Stimulated activated CD8-positive, alpha-beta memory T cell treated with anti-CD3 and anti-CD28 coated beads, Interleukin-15, amount 100 ng/mL, for 24 hours (primary cell): ENCODE measurements at regions not wholly inside any gene's neighbourhood (a gene's known extent, or its start where the extent isn't known, plus 50 kb on each side); places are given as distances from the start of the nearest gene placed in this dataset.

Experiments
- DNase-seq: peaks from one replicate; pipeline ENCODE4 v3.0.0-alpha.2; 2020; ENCODE audit warnings: low read depth

GRCh38 chr14:38063711-38064320 lies 143.9 kb upstream of the SSTR1 start:
- no peak for DNase-seq

GRCh38 chr14:38065106-38065762 lies 142.5 kb upstream of the SSTR1 start:
- no peak for DNase-seq

- no peak for DNase-seq
Measured at GRCh38 chr14:38070061-38070588, 137.6 kb upstream of the SSTR1 start.

GRCh38 chr14:38073641-38074040 lies 134.1 kb upstream of the SSTR1 start:
- no peak for DNase-seq

GRCh38 chr14:38074081-38074480 lies 133.6 kb upstream of the SSTR1 start:
- no peak for DNase-seq

- no peak for DNase-seq
Measured at GRCh38 chr14:38074754-38075153, 132.9 kb upstream of the SSTR1 start.

- no peak for DNase-seq
Measured at GRCh38 chr14:38078393-38078792, 129.3 kb upstream of the SSTR1 start.

GRCh38 chr14:38079268-38079667 lies 128.4 kb upstream of the SSTR1 start:
- DNase-seq, result no peak

- no peak for DNase-seq
Measured at GRCh38 chr14:38079886-38080285, 127.8 kb upstream of the SSTR1 start.

- DNase-seq, result no peak
Measured at GRCh38 chr14:38080696-38081095, 127.0 kb upstream of the SSTR1 start.

GRCh38 chr14:38083039-38083438 lies 124.7 kb upstream of the SSTR1 start:
- no peak for DNase-seq

GRCh38 chr14:38089123-38089522 lies 118.6 kb upstream of the SSTR1 start:
- no peak for DNase-seq

GRCh38 chr14:38090506-38090905 lies 117.2 kb upstream of the SSTR1 start:
- no peak for DNase-seq

GRCh38 chr14:38098074-38098836 lies 109.4 kb upstream of the SSTR1 start:
- DNase-seq, result no peak

- no peak for DNase-seq
Measured at GRCh38 chr14:38101679-38102078, 106.0 kb upstream of the SSTR1 start.

- no peak for DNase-seq
Measured at GRCh38 chr14:38103542-38104225, 104.0 kb upstream of the SSTR1 start.

GRCh38 chr14:38105106-38105702 lies 102.5 kb upstream of the SSTR1 start:
- DNase-seq, result no peak

GRCh38 chr14:38107216-38107631 lies 100.5 kb upstream of the SSTR1 start:
- no peak for DNase-seq

GRCh38 chr14:38108681-38109080 lies 99.0 kb upstream of the SSTR1 start:
- no peak for DNase-seq

GRCh38 chr14:38110258-38110657 lies 97.4 kb upstream of the SSTR1 start:
- no peak for DNase-seq

- no peak for DNase-seq
Measured at GRCh38 chr14:38111046-38111445, 96.7 kb upstream of the SSTR1 start.

GRCh38 chr14:38113546-38113945 lies 94.2 kb upstream of the SSTR1 start:
- no peak for DNase-seq
